ENCODE measurements at regions not wholly inside any gene's neighbourhood (a gene's known extent, or its start where the extent isn't known, plus 50 kb on each side); places are given as distances from the start of the nearest gene placed in this dataset.
"Not testable (repeated sequence)": the region's sequence is repeated elsewhere in the genome, so short reads cannot be mapped to it uniquely, and the experiment has no call there.

DNA sequence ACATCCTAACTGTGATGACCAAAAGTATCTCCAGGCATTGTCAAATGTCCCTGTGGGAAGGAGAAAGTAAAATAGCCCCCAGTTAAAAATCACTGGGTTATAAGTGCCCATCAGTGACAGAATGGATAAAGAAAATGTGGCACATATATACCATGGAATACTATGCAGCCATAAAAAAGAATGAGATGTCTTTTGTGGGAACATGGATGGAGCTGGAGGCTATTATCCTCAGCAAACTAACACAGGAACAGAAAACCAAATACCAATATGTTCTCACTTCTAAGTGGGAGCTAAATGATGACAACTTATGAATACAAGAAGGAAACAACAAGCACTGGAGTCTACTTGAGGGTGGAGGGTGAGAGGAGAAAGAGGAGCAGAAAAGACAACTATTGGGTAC is 60.9 kb upstream of the TEX13D start:
- TF ChIP-seq, protein P1, sequence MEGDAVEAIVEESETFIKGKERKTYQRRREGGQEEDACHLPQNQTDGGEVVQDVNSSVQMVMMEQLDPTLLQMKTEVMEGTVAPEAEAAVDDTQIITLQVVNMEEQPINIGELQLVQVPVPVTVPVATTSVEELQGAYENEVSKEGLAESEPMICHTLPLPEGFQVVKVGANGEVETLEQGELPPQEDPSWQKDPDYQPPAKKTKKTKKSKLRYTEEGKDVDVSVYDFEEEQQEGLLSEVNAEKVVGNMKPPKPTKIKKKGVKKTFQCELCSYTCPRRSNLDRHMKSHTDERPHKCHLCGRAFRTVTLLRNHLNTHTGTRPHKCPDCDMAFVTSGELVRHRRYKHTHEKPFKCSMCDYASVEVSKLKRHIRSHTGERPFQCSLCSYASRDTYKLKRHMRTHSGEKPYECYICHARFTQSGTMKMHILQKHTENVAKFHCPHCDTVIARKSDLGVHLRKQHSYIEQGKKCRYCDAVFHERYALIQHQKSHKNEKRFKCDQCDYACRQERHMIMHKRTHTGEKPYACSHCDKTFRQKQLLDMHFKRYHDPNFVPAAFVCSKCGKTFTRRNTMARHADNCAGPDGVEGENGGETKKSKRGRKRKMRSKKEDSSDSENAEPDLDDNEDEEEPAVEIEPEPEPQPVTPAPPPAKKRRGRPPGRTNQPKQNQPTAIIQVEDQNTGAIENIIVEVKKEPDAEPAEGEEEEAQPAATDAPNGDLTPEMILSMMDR (IDR thresholded peaks at IDR 0.05), result not testable (repeated sequence)
- not testable (repeated sequence) for TF ChIP-seq POLR2A (IDR thresholded peaks at IDR 0.05)

Measured in heart left ventricle (tissue), 13 donors.